H9 (cell line): ENCODE measurements at regions not wholly inside any gene's neighbourhood (a gene's known extent, or its start where the extent isn't known, plus 50 kb on each side); places are given as distances from the start of the nearest gene placed in this dataset.
A peak's percentile ranks its signal among the peaks of the same experiment; 100 is the strongest.

Source experiments
- DNase-seq: peaks from one replicate; pipeline ENCODE4 v3.0.0-alpha.2; 2017
- H2AFZ ChIP-seq: one replicate; pipeline ENCODE4 v1.6.1; 2013; ENCODE audit warnings: mild to moderate bottlenecking, low read length, control low read depth, moderate library complexity
- H2AK5ac ChIP-seq: 2 replicates; pipeline ENCODE4 v1.6.1; 2013; ENCODE audit warnings: low read length, control low read depth, mixed read lengths; ENCODE audit not compliant: insufficient read length
- H2BK120ac ChIP-seq: one replicate; pipeline ENCODE4 v1.6.1; 2013; ENCODE audit warnings: low read depth, mild to moderate bottlenecking, low read length, control low read depth, inconsistent platforms; ENCODE audit not compliant: poor library complexity, severe bottlenecking
- H2BK12ac ChIP-seq: 2 replicates; pipeline ENCODE4 v1.6.1; 2013; ENCODE audit warnings: low read length, control low read depth, mixed read lengths, low read depth; ENCODE audit not compliant: insufficient read length
- H2BK15ac ChIP-seq: 2 replicates; pipeline ENCODE4 v1.6.1; 2013; ENCODE audit warnings: low read depth, low read length, control low read depth
- H2BK20ac ChIP-seq: one replicate; pipeline ENCODE4 v1.6.1; 2013; ENCODE audit warnings: low read depth, mild to moderate bottlenecking, low read length, control low read depth, inconsistent platforms; ENCODE audit not compliant: poor library complexity, severe bottlenecking
- H2BK5ac ChIP-seq: 2 replicates; pipeline ENCODE4 v1.6.1; 2013; ENCODE audit warnings: low read length, control low read depth, mixed read lengths; ENCODE audit not compliant: insufficient read length
- H3K14ac ChIP-seq: 2 replicates; pipeline ENCODE4 v1.6.1; 2013; ENCODE audit warnings: low read length, control low read depth; ENCODE audit not compliant: insufficient read depth
- H3K18ac ChIP-seq: 2 replicates; pipeline ENCODE4 v1.6.1; 2013; ENCODE audit warnings: low read depth, mild to moderate bottlenecking, mixed read lengths, low read length, control low read depth; ENCODE audit not compliant: insufficient read length
- H3K23ac ChIP-seq: 2 replicates; pipeline ENCODE4 v1.6.1; 2013; ENCODE audit warnings: low read length, control low read depth, mixed read lengths, low read depth; ENCODE audit not compliant: insufficient read length
- H3K23me2 ChIP-seq: 2 replicates; pipeline ENCODE4 v1.6.1; 2013; ENCODE audit warnings: low read depth, mild to moderate bottlenecking, mixed read lengths, low read length, control low read depth; ENCODE audit not compliant: insufficient read length, poor library complexity, severe bottlenecking
- H3K27ac ChIP-seq: 2 replicates; pipeline ENCODE4 v1.5.1; 2013; ENCODE audit warnings: low read length, control low read depth, mixed read lengths, low read depth; ENCODE audit not compliant: insufficient read length
- H3K27me3 ChIP-seq: 2 replicates; pipeline ENCODE4 v1.6.1; 2013; ENCODE audit warnings: low read length, control low read depth, inconsistent platforms; ENCODE audit not compliant: insufficient read depth
- H3K4ac ChIP-seq: 2 replicates; pipeline ENCODE4 v1.6.1; 2013; ENCODE audit warnings: low read depth, mild to moderate bottlenecking, control low read depth, inconsistent platforms, low read length, moderate library complexity
- H3K4me1 ChIP-seq: 2 replicates; pipeline ENCODE4 v1.6.1; 2013; ENCODE audit warnings: low read length, control low read depth, inconsistent platforms; ENCODE audit not compliant: insufficient read depth
- H3K4me2 ChIP-seq: 2 replicates; pipeline ENCODE4 v1.6.1; 2013; ENCODE audit warnings: low read length, control low read depth, mixed read lengths; ENCODE audit not compliant: insufficient read length, insufficient read depth
- H3K56ac ChIP-seq: 2 replicates; pipeline ENCODE4 v1.6.1; 2013; ENCODE audit warnings: low read depth, mild to moderate bottlenecking, mixed read lengths, low read length, control low read depth; ENCODE audit not compliant: insufficient read length
- H3K79me1 ChIP-seq: 2 replicates; pipeline ENCODE4 v1.6.1; 2013; ENCODE audit warnings: low read depth, mild to moderate bottlenecking, moderate library complexity, low read length, control low read depth, inconsistent platforms; ENCODE audit not compliant: insufficient read depth, poor library complexity, severe bottlenecking
- H3K79me2 ChIP-seq: 2 replicates; pipeline ENCODE4 v1.6.1; 2013; ENCODE audit warnings: low read length, control low read depth, inconsistent platforms; ENCODE audit not compliant: insufficient read depth
- H3K9ac ChIP-seq: 2 replicates; pipeline ENCODE4 v1.6.1; 2013; ENCODE audit warnings: low read length, control low read depth, mixed read lengths; ENCODE audit not compliant: insufficient read length; ENCODE audit errors: extremely low read depth
- H3K9me3 ChIP-seq: one replicate; pipeline ENCODE4 v1.6.1; 2013; ENCODE audit warnings: low read depth, low read length, inconsistent platforms; ENCODE audit not compliant: control insufficient read depth
- H3T11ph ChIP-seq: one replicate; pipeline ENCODE4 v1.6.1; 2013; ENCODE audit warnings: mild to moderate bottlenecking, low read length, control low read depth, inconsistent platforms
- H4K20me1 ChIP-seq: one replicate; pipeline ENCODE4 v1.6.1; 2013; ENCODE audit not compliant: control insufficient read depth, insufficient read length, insufficient read depth
- H4K5ac ChIP-seq: 2 replicates; pipeline ENCODE4 v1.6.1; 2013; ENCODE audit warnings: low read depth, mild to moderate bottlenecking, mixed read lengths, low read length, control low read depth; ENCODE audit not compliant: insufficient read length
- H4K8ac ChIP-seq: replicated peaks from 2 replicates; pipeline ENCODE4 v1.6.1; 2013; ENCODE audit warnings: low read length, control low read depth, mixed read lengths, low read depth; ENCODE audit not compliant: insufficient read length
- H4K91ac ChIP-seq: 2 replicates; pipeline ENCODE4 v1.6.1; 2013; ENCODE audit warnings: low read depth, mild to moderate bottlenecking, moderate library complexity, mixed read lengths, low read length, control low read depth; ENCODE audit not compliant: insufficient read length
- H3K27ac Mint-ChIP-seq, 3 experiments: 2 replicates in 2 of 3; 3 replicates in 1 of 3; pipeline ENCODE4 v1.8.0; 2020 to 2021; ENCODE audit warnings: mixed read lengths in 3 of 3, mild to moderate bottlenecking in 1 of 3, moderate library complexity in 1 of 3
- H3K27me3 Mint-ChIP-seq: 2 replicates; pipeline ENCODE4 v1.8.0; 2021; ENCODE audit warnings: low read depth, mild to moderate bottlenecking, moderate library complexity, mixed read lengths
- H3K36me3 Mint-ChIP-seq, 3 experiments: 2 replicates in 2 of 3; 3 replicates in 1 of 3; pipeline ENCODE4 v1.8.0; 2020 to 2021; ENCODE audit warnings: low read depth in 3 of 3, mixed read lengths in 3 of 3; ENCODE audit not compliant: insufficient read depth in 1 of 3
- H3K4me1 Mint-ChIP-seq, 2 experiments: 2 replicates each; pipeline ENCODE4 v1.8.0; 2020; ENCODE audit warnings: mixed read lengths in 2 of 2
- H3K4me3 Mint-ChIP-seq, 2 experiments: 2 replicates in 1 of 2; 3 replicates in 1 of 2; pipeline ENCODE4 v1.8.0; 2020 to 2021; ENCODE audit warnings: mild to moderate bottlenecking in 2 of 2, mixed read lengths in 2 of 2, moderate library complexity in 1 of 2
- H3K9me3 Mint-ChIP-seq, 2 experiments: 2 replicates in 1 of 2; 3 replicates in 1 of 2; pipeline ENCODE4 v1.8.0; 2020; ENCODE audit warnings: mild to moderate bottlenecking in 2 of 2, mixed read lengths in 2 of 2, moderate library complexity in 1 of 2
- CTCF ChIP-seq: fragments of 200-600 bp; sonication (generic); conservative IDR thresholded peaks from 3 replicates; pipeline ENCODE4 v1.8.0; 2021; ENCODE audit warnings: antibody characterized with exemption, mild to moderate bottlenecking
- WGBS: extraction: QIAGEN DNeasy Blood & Tissue Kit; methylation state at CpG from one replicate; pipeline ENCODE4 v1.1.7; 2013; ENCODE audit warnings: missing lambda C conversion rate, low lambda C conversion rate, mixed read lengths; ENCODE audit not compliant: insufficient read length; ENCODE audit errors: extremely low coverage; 5-methylcytosine and 5-hydroxymethylcytosine counted together

- Histone ChIP-seq H3K79me1 (no peaks in the 10 kb centered on the region), H2BK120ac (no peak overlapping the region), H2BK15ac (no peak overlapping the region), H3K4ac (no peak overlapping the region), H3K18ac (no peak overlapping the region), H3K79me2 (no peaks in the 10 kb centered on the region), H4K5ac (no peak overlapping the region), H3K23me2 (no peaks in the 10 kb centered on the region), H3T11ph (no peak overlapping the region), H3K14ac (peak overlapping the region; percentile 22; the same call in 1 of the 2 replicates), H2AFZ (no peak overlapping the region), H3K9me3 (no peaks in the 10 kb centered on the region), H2AK5ac (no peak overlapping the region), H3K27ac (no peak overlapping the region), H3K9ac (no peak overlapping the region), H4K20me1 (peaks cover 2% of the 10 kb centered on the region), H2BK20ac (no peak overlapping the region), H3K27me3 (no peaks in the 10 kb centered on the region), H4K91ac (no peak overlapping the region), H2BK5ac (no peak overlapping the region), H3K4me2 (no peak overlapping the region), H3K4me1 (no peaks in the 10 kb centered on the region), H2BK12ac (no peak overlapping the region), H3K56ac (no peak overlapping the region), H3K23ac (no peak overlapping the region), H4K8ac (no peak overlapping the region)
- H3K27me3 Mint-ChIP-seq, result no peaks in the 10 kb centered on the region; the same call in none of the 2 replicates
- peak; percentile 71 for DNase-seq
- no peaks in the 10 kb centered on the region; a peak in 2 of 5 replicates for H3K9me3 Mint-ChIP-seq
- peaks cover 2 to 24% of the 10 kb centered on the region in 2 experiments; a peak in 3 of 4 replicates for H3K4me1 Mint-ChIP-seq
- H3K4me3 Mint-ChIP-seq, result no peak overlapping the region
- no CpG with 5 or more reads among the region's 7 CpGs for WGBS
- no peaks in the 10 kb centered on the region for H3K36me3 Mint-ChIP-seq
- 0 out of 7 replicates have a peak overlapping the region, but pooled peaks of 1 of the 3 experiments have one; percentile 44 for H3K27ac Mint-ChIP-seq
- TF ChIP-seq CTCF, result no peak
These were observed 350.5 kb downstream of the MATN1 start for GRCh38 chr1:30372792-30373433.
